Mucosa of descending colon (tissue), 3 donors: ENCODE measurements at regions not wholly inside any gene's neighbourhood (a gene's known extent, or its start where the extent isn't known, plus 50 kb on each side); places are given as distances from the start of the nearest gene placed in this dataset.
"Not testable (repeated sequence)": the region's sequence is repeated elsewhere in the genome, so short reads cannot be mapped to it uniquely, and the experiment has no call there.

Experiments
- ATAC-seq: fragments of 200-7000 bp; cut with Tn5 transposase; one replicate; pipeline ENCODE4 v1.9.1; 2020; ENCODE audit warnings: mild to moderate bottlenecking, moderate library complexity
- DNase-seq, 3 donors: peaks; one replicate each; pipeline ENCODE4 v3.0.0-alpha.2; 2020
- H3K36me3 ChIP-seq: fragments of 200-600 bp; one replicate; pipeline ENCODE4 v1.8.0; 2021; ENCODE audit warnings: low read depth, mild to moderate bottlenecking
- H3K4me1 ChIP-seq: fragments of 200-600 bp; one replicate; pipeline ENCODE4 v1.8.0; 2021; ENCODE audit warnings: low read depth, mild to moderate bottlenecking
- H3K4me3 ChIP-seq: fragments of 200-600 bp; one replicate; pipeline ENCODE4 v1.8.0; 2021; ENCODE audit warnings: mild to moderate bottlenecking
- H3K9me3 ChIP-seq: fragments of 200-600 bp; one replicate; pipeline ENCODE4 v1.8.0; 2021; ENCODE audit warnings: mild to moderate bottlenecking
- intact Hi-C, 2 donors: fragments of 100-400 bp; cut with DNase I in 1 of 2; cut with micrococcal nuclease in 1 of 2; formaldehyde crosslinking; loops; one replicate each; pipeline versions ENCODE4 v1.11.0 to v1.11.1; 2022; cut with DNase I, micrococcal nuclease
- TF ChIP-seq, protein P1 (sequence below): fragments of 200-600 bp; IDR thresholded peaks from one replicate; pipeline ENCODE4 v1.8.0; 2022; ENCODE audit warnings: antibody characterized with exemption, mild to moderate bottlenecking
- donor health status: DM: no; HTN: no; CAD: no; lungs with moderate emphysema.
- donor health status: DM: no; HTN: no; CAD: no.
- donor health status: DM: no; HTN: yes; CAD: no.

- H3K4me3 ChIP-seq = no peak overlapping the region
- intact Hi-C loops = no loop called here
- H3K36me3 ChIP-seq = no peaks in the 10 kb centered on the region
- H3K4me1 ChIP-seq = no peaks in the 10 kb centered on the region
- no peaks in the 10 kb centered on the region for H3K9me3 ChIP-seq
- TF ChIP-seq, protein P1, sequence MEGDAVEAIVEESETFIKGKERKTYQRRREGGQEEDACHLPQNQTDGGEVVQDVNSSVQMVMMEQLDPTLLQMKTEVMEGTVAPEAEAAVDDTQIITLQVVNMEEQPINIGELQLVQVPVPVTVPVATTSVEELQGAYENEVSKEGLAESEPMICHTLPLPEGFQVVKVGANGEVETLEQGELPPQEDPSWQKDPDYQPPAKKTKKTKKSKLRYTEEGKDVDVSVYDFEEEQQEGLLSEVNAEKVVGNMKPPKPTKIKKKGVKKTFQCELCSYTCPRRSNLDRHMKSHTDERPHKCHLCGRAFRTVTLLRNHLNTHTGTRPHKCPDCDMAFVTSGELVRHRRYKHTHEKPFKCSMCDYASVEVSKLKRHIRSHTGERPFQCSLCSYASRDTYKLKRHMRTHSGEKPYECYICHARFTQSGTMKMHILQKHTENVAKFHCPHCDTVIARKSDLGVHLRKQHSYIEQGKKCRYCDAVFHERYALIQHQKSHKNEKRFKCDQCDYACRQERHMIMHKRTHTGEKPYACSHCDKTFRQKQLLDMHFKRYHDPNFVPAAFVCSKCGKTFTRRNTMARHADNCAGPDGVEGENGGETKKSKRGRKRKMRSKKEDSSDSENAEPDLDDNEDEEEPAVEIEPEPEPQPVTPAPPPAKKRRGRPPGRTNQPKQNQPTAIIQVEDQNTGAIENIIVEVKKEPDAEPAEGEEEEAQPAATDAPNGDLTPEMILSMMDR = no peak
- ATAC-seq (no peak), DNase-seq (no peak)
Observed at GRCh38 chr13:50651922-50652321, 191.6 kb downstream of the DLEU7 start.

DNA sequence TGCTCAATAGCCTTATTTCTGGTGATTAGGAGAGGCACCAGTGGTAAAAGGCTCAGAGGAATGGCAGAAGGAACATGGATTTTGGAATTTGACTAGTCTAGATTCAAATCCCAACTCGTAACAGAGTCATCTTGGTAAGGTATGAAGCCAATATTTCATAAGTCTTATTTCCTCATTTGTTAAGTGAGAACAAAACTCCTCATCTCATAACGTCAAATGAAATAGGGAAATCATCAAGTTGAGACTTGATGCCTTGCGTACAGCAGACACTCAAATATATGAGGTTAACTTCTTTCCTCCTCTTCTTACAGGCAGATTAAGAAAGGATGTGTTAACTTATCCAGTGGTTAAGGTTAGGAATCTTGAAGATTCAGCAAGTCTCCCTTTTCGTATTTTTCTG, 189.2 kb downstream of the DLEU7 start:
- no peak for DNase-seq
- no peak overlapping the region for H3K4me3 ChIP-seq
- ATAC-seq = no peak
- no peaks in the 10 kb centered on the region for H3K9me3 ChIP-seq
- no peaks in the 10 kb centered on the region for H3K36me3 ChIP-seq
- H3K4me1 ChIP-seq = no peaks in the 10 kb centered on the region
- intact Hi-C loops = no loop called here
- TF ChIP-seq, protein P1 = no peak

GRCh38 chr13:50661881-50662280, 181.6 kb downstream of the DLEU7 start:
- not testable (repeated sequence) for ATAC-seq

DNA sequence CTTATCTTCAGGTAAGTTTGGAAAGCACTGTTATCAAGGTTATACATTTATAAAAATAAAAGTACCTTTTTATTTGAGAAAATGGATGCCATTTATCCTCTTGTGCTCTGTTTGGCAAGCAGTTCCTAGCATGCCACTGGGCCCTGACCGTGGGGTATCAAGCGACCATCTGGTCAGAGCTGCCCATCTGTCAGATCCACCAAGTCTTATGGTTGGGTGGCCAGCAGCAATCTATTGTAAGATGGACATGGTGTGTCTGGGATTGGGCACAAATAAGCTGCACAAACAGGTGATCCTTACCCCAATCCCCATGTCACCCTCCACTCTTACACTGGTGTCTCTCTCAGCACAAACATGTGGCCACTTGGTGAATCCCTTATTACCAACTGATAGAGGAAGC, 178.5 kb downstream of the DLEU7 start:
- intact Hi-C loops = no loop called here
- Histone ChIP-seq H3K36me3 (no peaks in the 10 kb centered on the region), H3K4me1 (no peaks in the 10 kb centered on the region), H3K9me3 (no peaks in the 10 kb centered on the region), H3K4me3 (no peak overlapping the region)
- DNase-seq (no peak), ATAC-seq (no peak)
- TF ChIP-seq, protein P1 = no peak

More at GRCh38 chr13:50661881-50662280, 181.6 kb downstream of the DLEU7 start:
- intact Hi-C loops, H3K9me3 ChIP-seq, H3K4me3 ChIP-seq, H3K36me3 ChIP-seq, DNase-seq, H3K4me1 ChIP-seq: not testable (repeated sequence)

DNA sequence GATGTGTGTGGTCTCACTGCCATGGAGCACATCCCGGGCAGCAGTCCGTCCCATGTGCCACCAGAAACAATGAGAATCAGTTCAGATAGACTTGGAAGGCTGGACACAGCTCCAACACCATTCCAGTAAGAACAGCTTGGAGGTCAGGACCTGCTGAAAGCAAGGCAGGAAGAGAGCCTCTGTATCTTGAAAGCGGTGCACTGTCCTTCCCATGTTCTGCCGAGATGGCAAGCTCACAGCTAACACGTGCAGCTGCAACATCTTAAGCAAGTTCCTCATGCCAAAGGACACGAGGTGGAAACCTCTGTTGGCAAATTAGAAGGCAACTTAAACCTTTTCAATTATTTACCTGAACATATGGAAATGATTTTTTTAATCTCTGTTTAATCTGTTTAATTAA, 175.4 kb downstream of the DLEU7 start:
- H3K9me3 ChIP-seq = no peaks in the 10 kb centered on the region
- no peak for ATAC-seq
- TF ChIP-seq, protein P1 = no peak
- no peaks in the 10 kb centered on the region for H3K36me3 ChIP-seq
- H3K4me3 ChIP-seq = no peak overlapping the region
- no peak for DNase-seq
- intact Hi-C loops = no loop called here
- no peaks in the 10 kb centered on the region for H3K4me1 ChIP-seq

DNA sequence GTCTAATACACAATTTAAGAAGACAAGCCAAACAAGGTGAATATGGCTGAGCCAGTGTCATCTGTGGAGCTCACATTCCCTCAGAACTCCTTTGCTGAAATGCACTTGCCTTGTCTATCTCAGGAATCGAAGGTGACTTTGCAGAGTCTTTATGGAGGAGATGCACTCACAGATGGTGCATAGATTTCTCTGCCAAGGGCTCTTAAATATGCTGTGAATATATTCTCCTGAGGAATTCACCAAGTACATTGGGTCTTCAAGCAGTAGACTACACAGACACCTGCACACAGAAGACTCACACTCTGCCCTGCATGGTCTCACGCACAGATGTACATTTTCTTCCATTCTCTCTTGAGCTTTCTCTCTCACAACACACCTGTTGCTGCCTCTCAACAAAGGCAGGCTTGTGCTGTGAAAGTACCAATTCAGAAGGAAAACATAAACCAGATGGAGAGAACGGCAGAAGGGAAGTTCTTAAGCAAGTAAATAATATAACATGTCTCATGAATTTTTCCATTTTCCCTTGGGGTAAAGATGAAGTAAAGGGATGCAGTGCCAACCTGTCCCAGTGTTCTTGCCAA, 174.7 kb downstream of the DLEU7 start:
- DNase-seq (no peak), ATAC-seq (no peak)
- H3K9me3 ChIP-seq = no peaks in the 10 kb centered on the region
- TF ChIP-seq, protein P1 = no peak
- no peaks in the 10 kb centered on the region for H3K36me3 ChIP-seq
- H3K4me1 ChIP-seq = no peaks in the 10 kb centered on the region
- intact Hi-C loops = no loop called here
- no peak overlapping the region for H3K4me3 ChIP-seq
